Hepatocyte (in vitro differentiated cells): ENCODE measurements at regions not wholly inside any gene's neighbourhood (a gene's known extent, or its start where the extent isn't known, plus 50 kb on each side); places are given as distances from the start of the nearest gene placed in this dataset.

ENCODE experiments used
- CTCF ChIP-seq: fragments of 200-600 bp; sonication (generic); IDR thresholded peaks from 2 replicates; pipeline ENCODE4 v1.5.1; 2016; ENCODE audit warnings: antibody characterized with exemption, mild to moderate bottlenecking; ENCODE audit not compliant: poor library complexity
- EZH2 ChIP-seq: fragments of 200-600 bp; sonication (generic); IDR thresholded peaks from 2 replicates; pipeline ENCODE4 v1.6.1; 2016; ENCODE audit warnings: antibody characterized with exemption, mild to moderate bottlenecking, borderline replicate concordance

- no peak for TF ChIP-seq CTCF
- TF ChIP-seq EZH2: no peak
Measured at GRCh38 chr19:28615546-28615916, 597.4 kb downstream of the UQCRFS1 start.
